HCT116 (cell line): ENCODE measurements at regions not wholly inside any gene's neighbourhood (a gene's known extent, or its start where the extent isn't known, plus 50 kb on each side); places are given as distances from the start of the nearest gene placed in this dataset.

Experiments used
- ATAC-seq: fragments of 200-7000 bp; cut with Tn5 transposase; 2 replicates; pipeline ENCODE4 v1.9.1; 2020; ENCODE audit warnings: mild to moderate bottlenecking, moderate library complexity
- BruUV-seq: library from RNA; stranded (reverse); fragments of 400-500 nt; replicated peaks from 2 replicates; lab custom pipeline; 2021; lab: Mats Ljungman, UMichigan
- CTCF ChIA-PET: fragments of 300-600 bp; sonication (Branson Sonifier 250); formaldehyde crosslinking; loops from one replicate; lab custom pipeline; 2021; ENCODE audit warnings: antibody characterized with exemption; lab: Charles Lee
- POLR2A ChIA-PET: fragments of 300-600, 350-600 bp; sonication (Branson Sonifier 250); formaldehyde crosslinking; loops from one replicate; lab custom pipeline; 2021; ENCODE audit warnings: antibody characterized with exemption; lab: Charles Lee
- RAD21 ChIA-PET, 2 experiments: fragments of 300-600 bp; sonication (Branson Sonifier 250); formaldehyde crosslinking; loops; one replicate each; lab custom pipeline; 2023; ENCODE audit warnings: low total read pairs in 2 of 2; ENCODE audit not compliant: uncharacterized antibody in 2 of 2, unreplicated experiment in 2 of 2, low non-redundant PET in 1 of 2; lab: Charles Lee
- DNase-seq: peaks from one replicate; pipeline ENCODE4 v3.0.0-alpha.2; 2010; ENCODE audit warnings: low read depth, low spot score
- H2AFZ ChIP-seq: fragments of 200-600 bp; shearing (Covaris generic), sonication (generic); 2 replicates; pipeline ENCODE4 v1.6.1; 2017; ENCODE audit warnings: low read depth, mixed run types, mixed read lengths, antibody characterized with exemption, low read length; ENCODE audit not compliant: poor library complexity, severe bottlenecking
- H3K27ac ChIP-seq: 2 replicates; pipeline ENCODE4 v1.5.1; 2012; ENCODE audit warnings: low read depth, low read length
- H3K27me3 ChIP-seq: fragments of 200-600 bp; sonication (generic); 2 replicates; pipeline ENCODE4 v1.6.1; 2016; ENCODE audit warnings: mixed run types, low read length, mixed read lengths; ENCODE audit not compliant: insufficient read depth
- H3K36me3 ChIP-seq, 2 experiments: fragments of 200-500 bp in 1 of 2; fragments of 200-600 bp in 1 of 2; sonication (Bioruptor generic) in 1 of 2; sonication (generic) in 1 of 2; 2 replicates each; pipeline versions ENCODE4 v1.5.1 to v1.6.1; 2014 to 2016; ENCODE audit warnings: low read length in 2 of 2, inconsistent platforms in 1 of 2, mixed read lengths in 1 of 2, mixed run types in 1 of 2; ENCODE audit not compliant: insufficient read depth in 2 of 2, control insufficient read depth in 1 of 2
- H3K4me1 ChIP-seq, 2 experiments: fragments of 200-600 bp in 1 of 2; sonication (generic) in 1 of 2; 2 replicates each; pipeline versions ENCODE4 v1.5.1 to v1.6.1; 2012 to 2017; ENCODE audit warnings: low read length in 2 of 2, inconsistent platforms in 1 of 2, mild to moderate bottlenecking in 1 of 2, mixed read lengths in 1 of 2, mixed run types in 1 of 2, moderate library complexity in 1 of 2; ENCODE audit not compliant: insufficient read depth in 2 of 2, control insufficient read depth in 1 of 2
- H3K4me2 ChIP-seq: fragments of 200-600 bp; sonication (generic); 2 replicates; pipeline ENCODE4 v1.6.1; 2017; ENCODE audit warnings: mixed run types, low read length, mixed read lengths
- H3K4me3 ChIP-seq, 2 experiments: fragments of 200-600 bp in 1 of 2; sonication (generic) in 1 of 2; replicated peaks in 1 of 2; 2 replicates each; pipeline ENCODE4 v1.5.1; 2011 to 2016; ENCODE audit warnings: low read length in 2 of 2, control low read depth in 1 of 2, low read depth in 1 of 2, mild to moderate bottlenecking in 1 of 2, mixed read lengths in 1 of 2, mixed run types in 1 of 2
- H3K79me2 ChIP-seq: fragments of 200-600 bp; sonication (generic); 2 replicates; pipeline ENCODE4 v1.6.1; 2017; ENCODE audit warnings: mild to moderate bottlenecking, mixed run types, low read length, moderate library complexity, mixed read lengths; ENCODE audit not compliant: insufficient read depth
- H3K9ac ChIP-seq: fragments of 200-600 bp; sonication (generic); 2 replicates; pipeline ENCODE4 v1.6.1; 2016; ENCODE audit warnings: low read length, mixed read lengths
- H3K9me2 ChIP-seq: fragments of 200-600 bp; sonication (generic), shearing (Covaris generic); 2 replicates; pipeline ENCODE4 v1.6.1; 2017; ENCODE audit warnings: mixed run types, mild to moderate bottlenecking, moderate library complexity; ENCODE audit not compliant: insufficient read depth
- H3K9me3 ChIP-seq, 2 experiments: fragments of 200-500 bp in 1 of 2; fragments of 200-600 bp in 1 of 2; sonication (Bioruptor generic) in 1 of 2; sonication (generic) in 1 of 2; 2 replicates each; pipeline ENCODE4 v1.6.1; 2014 to 2017; ENCODE audit warnings: low read length in 2 of 2, mixed read lengths in 2 of 2, inconsistent platforms in 1 of 2, low read depth in 1 of 2, mild to moderate bottlenecking in 1 of 2, mixed run types in 1 of 2, moderate library complexity in 1 of 2; ENCODE audit not compliant: control insufficient read depth in 1 of 2, insufficient read depth in 1 of 2
- H4K20me1 ChIP-seq: fragments of 200-600 bp; sonication (generic), shearing (Covaris generic); 2 replicates; pipeline ENCODE4 v1.6.1; 2017; ENCODE audit warnings: mixed run types, mild to moderate bottlenecking, moderate library complexity; ENCODE audit not compliant: insufficient read depth
- CBX3 ChIP-seq: IDR thresholded peaks from 2 replicates; pipeline ENCODE4 v1.6.1; 2012; ENCODE audit warnings: low read depth
- CTCF ChIP-seq, 3 experiments: fragments of 200-600 bp in 1 of 3; sonication (generic) in 1 of 3; IDR thresholded peaks in 2 of 3; conservative IDR thresholded peaks in 1 of 3; 2 replicates each; pipeline ENCODE4 v1.5.1; 2012 to 2017; ENCODE audit warnings: low read depth in 2 of 3, low read length in 2 of 3, antibody characterized with exemption in 1 of 3, borderline replicate concordance in 1 of 3, control low read depth in 1 of 3, mild to moderate bottlenecking in 1 of 3, mixed read lengths in 1 of 3, mixed run types in 1 of 3, moderate library complexity in 1 of 3; ENCODE audit not compliant: insufficient read depth in 1 of 3
- EGR1 ChIP-seq: IDR thresholded peaks from 2 replicates; pipeline ENCODE4 v1.6.1; 2012; ENCODE audit warnings: low read depth
- ELF1 ChIP-seq: IDR thresholded peaks from 2 replicates; pipeline ENCODE4 v1.6.1; 2012; ENCODE audit warnings: low read depth, borderline replicate concordance
- FOSL1 ChIP-seq: IDR thresholded peaks from 2 replicates; pipeline ENCODE4 v1.6.1; 2012; ENCODE audit warnings: low read depth
- JUND ChIP-seq: IDR thresholded peaks from 2 replicates; pipeline ENCODE4 v1.6.1; 2012
- MAX ChIP-seq: IDR thresholded peaks from 2 replicates; pipeline ENCODE4 v1.6.1; 2012
- POLR2AphosphoS5 ChIP-seq: IDR thresholded peaks from 2 replicates; pipeline ENCODE4 v1.6.1; 2011; ENCODE audit warnings: mild to moderate bottlenecking, low read depth, low read length, moderate library complexity
- REST ChIP-seq: IDR thresholded peaks from 2 replicates; pipeline ENCODE4 v1.6.1; 2012; ENCODE audit warnings: low read depth
- SIN3A ChIP-seq: IDR thresholded peaks from 2 replicates; pipeline ENCODE4 v1.6.1; 2012; ENCODE audit warnings: low read depth
- SP1 ChIP-seq: IDR thresholded peaks from 2 replicates; pipeline ENCODE4 v1.6.1; 2012; ENCODE audit warnings: low read depth
- SRF ChIP-seq: IDR thresholded peaks from 2 replicates; pipeline ENCODE4 v1.6.1; 2012; ENCODE audit warnings: low read depth
- YY1 ChIP-seq: IDR thresholded peaks from 2 replicates; pipeline ENCODE4 v1.6.1; 2011; ENCODE audit warnings: low read length, low read depth, moderate library complexity, mild to moderate bottlenecking; ENCODE audit not compliant: insufficient replicate concordance; ENCODE audit errors: extremely low read depth
- ZBTB33 ChIP-seq: IDR thresholded peaks from 2 replicates; pipeline ENCODE4 v1.6.1; 2011; ENCODE audit warnings: mild to moderate bottlenecking, low read length, moderate library complexity; ENCODE audit not compliant: insufficient replicate concordance; ENCODE audit errors: extremely low read depth
- ZFX ChIP-seq: fragments of 450-650 bp; IDR thresholded peaks from 2 replicates; pipeline ENCODE4 v1.6.1; 2017
- ZNF274 ChIP-seq: fragments of 200-500 bp; sonication (Bioruptor generic); IDR thresholded peaks from 2 replicates; pipeline ENCODE4 v1.6.1; 2014; ENCODE audit warnings: mild to moderate bottlenecking, low read depth, low read length, inconsistent platforms
- intact Hi-C: fragments of 100-400 bp; cut with micrococcal nuclease; formaldehyde crosslinking; loops from 2 replicates; pipeline ENCODE4 v1.10.0; 2022

- DNase-seq = no peak
- Histone ChIP-seq H3K27me3 (no peaks in the 10 kb centered on the region), H2AFZ (no peak overlapping the region), H3K79me2 (no peaks in the 10 kb centered on the region), H3K4me2 (no peak overlapping the region), H3K36me3 (no peaks in the 10 kb centered on the region), H3K4me3 (no peak overlapping the region), H3K27ac (no peak overlapping the region), H3K4me1 (no peaks in the 10 kb centered on the region), H3K9me2 (no peaks in the 10 kb centered on the region), H4K20me1 (no peaks in the 10 kb centered on the region), H3K9ac (no peak overlapping the region), H3K9me3 (peaks cover 0 to 20% of the 10 kb centered on the region in 2 experiments; a peak in 2 of 4 replicates)
- no TSS peak for BruUV-seq
- CTCF ChIA-PET = no interaction called here
- POLR2A ChIA-PET = no interaction called here
- TF ChIP-seq YY1 = no peak
- TF ChIP-seq ELF1 = no peak
- TF ChIP-seq MAX = no peak
- no peak for TF ChIP-seq ZFX
- TF ChIP-seq EGR1 = no peak
- TF ChIP-seq ZBTB33 = no peak
- TF ChIP-seq ZNF274 = no peak
- TF ChIP-seq SIN3A = no peak
- no peak for TF ChIP-seq SP1
- no peak for TF ChIP-seq POLR2AphosphoS5
- no peak for TF ChIP-seq JUND
- TF ChIP-seq FOSL1 = no peak
- TF ChIP-seq REST = no peak
- no peak for TF ChIP-seq SRF
- no peak for TF ChIP-seq CTCF (IDR thresholded peaks at IDR 0.05 in 2 of 3, conservative IDR thresholded peaks at IDR 0.05 in 1 of 3; ENCODE audit: borderline replicate concordance in 1 of 3, insufficient read depth in 1 of 3, low read depth in 2 of 3, low read length in 2 of 3)
- no peak for TF ChIP-seq CBX3
- RAD21 ChIA-PET = no interaction called here
- no peak for ATAC-seq
- intact Hi-C loops = no loop called here
Observed at GRCh38 chr18:42328931-42329330, 373.9 kb downstream of the PIK3C3 start.
